B cell (primary cell): ENCODE measurements at regions not wholly inside any gene's neighbourhood (a gene's known extent, or its start where the extent isn't known, plus 50 kb on each side); places are given as distances from the start of the nearest gene placed in this dataset.

Source experiments
- ATAC-seq: fragments of 200-7000 bp; cut with Tn5 transposase; one replicate; pipeline ENCODE4 v1.10.0; 2021; ENCODE audit warnings: low read depth, mild to moderate bottlenecking, moderate number of reproducible peaks, moderate library complexity
- CTCF ChIA-PET: fragments of 350-600 bp; sonication (Branson Sonifier 250); formaldehyde crosslinking; loops from one replicate; lab custom pipeline; 2021; ENCODE audit warnings: antibody characterized with exemption, inconsistent platforms; lab: Charles Lee
- POLR2A ChIA-PET: fragments of 350-600 bp; sonication (Branson Sonifier 250); formaldehyde crosslinking; loops from one replicate; lab custom pipeline; 2021; ENCODE audit warnings: antibody characterized with exemption; lab: Charles Lee
- DNase-seq: peaks from one replicate; pipeline ENCODE4 v3.0.0; 2013
- H2AFZ ChIP-seq: 2 replicates; pipeline ENCODE4 v1.6.1; 2012; ENCODE audit warnings: mild to moderate bottlenecking, low read depth, low read length; ENCODE audit not compliant: insufficient read depth, poor library complexity, severe bottlenecking
- H3K27ac ChIP-seq, 2 donors: 1 replicate in 1 of 2; 2 replicates in 1 of 2; pipeline ENCODE4 v1.5.1; 2012 to 2013; ENCODE audit warnings: low read length in 2 of 2, mild to moderate bottlenecking in 2 of 2, moderate library complexity in 1 of 2
- H3K27me3 ChIP-seq, 4 experiments: fragments of 200-600 bp in 1 of 4; sonication (generic) in 1 of 4; replicated peaks in 1 of 4; 1 replicate in 2 of 4; 2 replicates in 2 of 4; pipeline versions ENCODE4 v1.6.1 to v1.7.0; 2013 to 2016; ENCODE audit warnings: low read length in 3 of 4, mild to moderate bottlenecking in 2 of 4, mixed read lengths in 1 of 4, moderate library complexity in 1 of 4; ENCODE audit not compliant: insufficient read depth in 4 of 4, control insufficient read depth in 3 of 4; ENCODE audit errors: control extremely low read depth in 1 of 4
- H3K36me3 ChIP-seq, 2 experiments: replicated peaks in 1 of 2; 1 replicate in 1 of 2; 2 replicates in 1 of 2; pipeline versions ENCODE4 v1.6.1 to v1.7.1; 2013; ENCODE audit warnings: low read length in 1 of 2; ENCODE audit not compliant: insufficient read depth in 2 of 2, control insufficient read depth in 1 of 2; ENCODE audit errors: control extremely low read depth in 1 of 2, extremely low read depth in 1 of 2
- H3K4me1 ChIP-seq, 2 donors: fragments of 200-600 bp in 1 of 2; sonication (generic) in 1 of 2; 1 replicate in 1 of 2; 2 replicates in 1 of 2; pipeline versions ENCODE4 v1.5.1 to v1.6.1; 2013 to 2017; ENCODE audit warnings: low read length in 2 of 2; ENCODE audit not compliant: control insufficient read depth in 2 of 2, insufficient read depth in 2 of 2
- H3K4me2 ChIP-seq: replicated peaks from 2 replicates; pipeline ENCODE3; 2012; ENCODE audit warnings: mild to moderate bottlenecking, low read depth, low read length; ENCODE audit not compliant: poor library complexity, severe bottlenecking
- H3K4me3 ChIP-seq, 5 experiments: fragments of 200-600 bp in 1 of 5; sonication (generic) in 1 of 5; 1 replicate in 3 of 5; 2 replicates in 2 of 5; pipeline versions ENCODE4 v1.5.1 to v1.7.0; 2011 to 2016; ENCODE audit warnings: low read length in 4 of 5, mild to moderate bottlenecking in 4 of 5, low read depth in 2 of 5, control low read depth in 1 of 5, moderate library complexity in 1 of 5; ENCODE audit not compliant: insufficient read depth in 1 of 5; ENCODE audit errors: control extremely low read depth in 1 of 5, extremely low read depth in 1 of 5
- H3K79me2 ChIP-seq: fragments of 200-600 bp; sonication (generic); one replicate; pipeline ENCODE4 v1.6.0; 2016; ENCODE audit warnings: low read length; ENCODE audit not compliant: control insufficient read depth, insufficient read depth
- H3K9ac ChIP-seq: fragments of 200-600 bp; sonication (generic); 2 replicates; pipeline ENCODE4 v1.6.1; 2017; ENCODE audit warnings: mild to moderate bottlenecking, low read length, moderate library complexity
- H3K9me3 ChIP-seq, 3 donors: one replicate each; pipeline versions ENCODE4 v1.6.1 to v1.7.1; 2013; ENCODE audit warnings: low read length in 2 of 3; ENCODE audit not compliant: control insufficient read depth in 2 of 3, insufficient read depth in 1 of 3; ENCODE audit errors: control extremely low read depth in 1 of 3
- H4K20me1 ChIP-seq: 2 replicates; pipeline ENCODE4 v1.6.0; 2012; ENCODE audit warnings: mild to moderate bottlenecking, low read length; ENCODE audit not compliant: insufficient read depth, control insufficient read depth, poor library complexity, severe bottlenecking
- H3K27ac Mint-ChIP-seq: one replicate; pipeline ENCODE4 v1.8.0; 2021; ENCODE audit warnings: mixed read lengths
- H3K27me3 Mint-ChIP-seq: one replicate; pipeline ENCODE4 v1.8.0; 2021; ENCODE audit warnings: mixed read lengths
- H3K4me1 Mint-ChIP-seq: one replicate; pipeline ENCODE4 v1.8.0; 2021; ENCODE audit warnings: mixed read lengths
- H3K4me3 Mint-ChIP-seq: one replicate; pipeline ENCODE4 v1.8.0; 2021; ENCODE audit warnings: mixed read lengths
- H3K9me3 Mint-ChIP-seq: one replicate; pipeline ENCODE4 v1.8.0; 2022; ENCODE audit warnings: mixed read lengths; ENCODE audit not compliant: insufficient read depth
- EZH2 ChIP-seq: IDR thresholded peaks from 2 replicates; pipeline ENCODE4 v1.6.1; 2012; ENCODE audit warnings: borderline replicate concordance, low read depth, mild to moderate bottlenecking, moderate library complexity, low read length; ENCODE audit not compliant: insufficient read depth, poor library complexity, severe bottlenecking
- WGBS: methylation state at CpG from one replicate; pipeline ENCODE4 v1.1.5; 2013; ENCODE audit warnings: missing lambda C conversion rate; ENCODE audit not compliant: insufficient coverage; 5-methylcytosine and 5-hydroxymethylcytosine counted together
- intact Hi-C: fragments of 100-400 bp; cut with micrococcal nuclease; formaldehyde crosslinking; loops from one replicate; pipeline ENCODE4 v1.10.0; 2022
- TF ChIP-seq, protein P1 (sequence below): fragments of 200-600 bp; IDR thresholded peaks from one replicate; pipeline ENCODE4 v1.8.0; 2022; ENCODE audit warnings: antibody characterized with exemption, mild to moderate bottlenecking

DNA sequence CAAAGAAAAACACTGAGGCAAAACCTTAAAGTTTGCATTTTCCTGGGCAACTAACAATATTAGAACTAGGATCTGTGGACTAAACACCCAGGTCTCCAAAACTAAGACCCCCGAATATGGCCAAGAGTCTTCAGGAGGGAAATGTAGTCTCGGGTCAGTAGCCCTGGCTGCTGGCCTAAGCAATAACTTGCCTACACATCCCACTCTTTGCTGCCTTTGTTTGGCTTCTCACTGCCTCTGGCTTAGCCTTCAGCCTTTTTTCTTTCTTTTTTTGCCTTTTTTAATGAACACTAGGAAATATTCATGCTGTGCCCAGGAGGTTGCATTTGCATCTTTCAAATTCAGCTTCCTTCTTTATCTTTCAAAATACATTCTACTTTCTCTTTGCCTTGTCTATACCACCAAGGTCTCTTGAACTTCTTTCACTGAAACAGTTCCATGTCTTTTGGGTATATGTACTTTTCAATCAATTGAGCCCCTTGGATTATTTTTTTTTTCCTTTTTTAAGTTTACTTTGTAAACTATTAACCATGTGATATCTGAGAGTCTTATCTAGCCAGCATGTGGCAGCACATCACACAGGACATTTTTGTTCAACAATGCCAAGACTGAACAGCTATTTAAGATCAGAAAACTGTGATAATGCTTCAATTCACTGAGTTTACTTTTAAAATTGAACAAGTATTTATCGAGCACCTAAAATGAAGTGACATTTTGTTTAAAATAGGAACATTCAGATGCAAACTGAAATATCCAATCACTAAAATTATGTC, 165.0 kb upstream of the TRPC6 start:
- Mint-ChIP-seq H3K9me3 (no peaks in the 10 kb centered on the region), H3K4me1 (no peaks in the 10 kb centered on the region), H3K4me3 (no peak overlapping the region), H3K27ac (no peak overlapping the region), H3K27me3 (no peaks in the 10 kb centered on the region)
- Histone ChIP-seq H3K4me1 (no peaks in the 10 kb centered on the region), H3K4me3 (no peak overlapping the region), H3K27me3 (no peaks in the 10 kb centered on the region), H3K9ac (no peak overlapping the region), H3K36me3 (no peaks in the 10 kb centered on the region), H2AFZ (no peak overlapping the region), H3K9me3 (no peaks in the 10 kb centered on the region), H3K79me2 (no peaks in the 10 kb centered on the region), H4K20me1 (no peaks in the 10 kb centered on the region), H3K27ac (no peak overlapping the region), H3K4me2 (no peak overlapping the region)
- intact Hi-C loops = no loop called here
- DNase-seq (no peak), ATAC-seq (no peak)
- CTCF ChIA-PET = no interaction called here
- POLR2A ChIA-PET = no interaction called here
- TF ChIP-seq, protein P1, sequence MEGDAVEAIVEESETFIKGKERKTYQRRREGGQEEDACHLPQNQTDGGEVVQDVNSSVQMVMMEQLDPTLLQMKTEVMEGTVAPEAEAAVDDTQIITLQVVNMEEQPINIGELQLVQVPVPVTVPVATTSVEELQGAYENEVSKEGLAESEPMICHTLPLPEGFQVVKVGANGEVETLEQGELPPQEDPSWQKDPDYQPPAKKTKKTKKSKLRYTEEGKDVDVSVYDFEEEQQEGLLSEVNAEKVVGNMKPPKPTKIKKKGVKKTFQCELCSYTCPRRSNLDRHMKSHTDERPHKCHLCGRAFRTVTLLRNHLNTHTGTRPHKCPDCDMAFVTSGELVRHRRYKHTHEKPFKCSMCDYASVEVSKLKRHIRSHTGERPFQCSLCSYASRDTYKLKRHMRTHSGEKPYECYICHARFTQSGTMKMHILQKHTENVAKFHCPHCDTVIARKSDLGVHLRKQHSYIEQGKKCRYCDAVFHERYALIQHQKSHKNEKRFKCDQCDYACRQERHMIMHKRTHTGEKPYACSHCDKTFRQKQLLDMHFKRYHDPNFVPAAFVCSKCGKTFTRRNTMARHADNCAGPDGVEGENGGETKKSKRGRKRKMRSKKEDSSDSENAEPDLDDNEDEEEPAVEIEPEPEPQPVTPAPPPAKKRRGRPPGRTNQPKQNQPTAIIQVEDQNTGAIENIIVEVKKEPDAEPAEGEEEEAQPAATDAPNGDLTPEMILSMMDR = no peak
- TF ChIP-seq EZH2 = no peak
- WGBS = 94% methylated on average over 2 of the region's 3 CpGs

DNA sequence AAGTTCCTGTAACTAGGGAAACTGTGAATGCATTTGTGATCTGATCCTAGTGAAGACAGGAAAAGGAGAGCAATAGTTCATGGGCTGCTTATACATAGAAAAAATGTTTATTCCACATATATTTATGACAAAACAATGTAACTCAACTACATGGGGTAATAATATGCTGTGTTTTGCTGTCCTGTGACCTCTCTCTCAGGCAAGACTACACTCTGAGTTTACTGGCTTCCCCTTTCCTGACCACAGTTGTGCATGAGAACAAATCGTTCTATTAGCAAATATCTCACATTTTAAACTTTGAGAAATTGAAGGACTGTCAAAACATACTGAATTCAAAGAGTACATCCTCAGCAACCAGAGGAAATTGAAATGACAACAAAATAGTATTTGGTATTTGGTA, 161.9 kb upstream of the TRPC6 start:
- Mint-ChIP-seq H3K27ac (no peak overlapping the region), H3K27me3 (no peaks in the 10 kb centered on the region), H3K4me3 (no peak overlapping the region), H3K4me1 (no peaks in the 10 kb centered on the region), H3K9me3 (no peaks in the 10 kb centered on the region)
- H3K9ac ChIP-seq = no peak overlapping the region
- H2AFZ ChIP-seq = no peak overlapping the region
- H3K27ac ChIP-seq = no peak overlapping the region
- no peak overlapping the region for H3K4me3 ChIP-seq
- no peaks in the 10 kb centered on the region for H3K9me3 ChIP-seq
- no peaks in the 10 kb centered on the region for H3K79me2 ChIP-seq
- no peaks in the 10 kb centered on the region for H3K27me3 ChIP-seq
- H3K4me2 ChIP-seq = no peak overlapping the region
- intact Hi-C loops = no loop called here
- TF ChIP-seq, protein P1 = no peak
- no peak for TF ChIP-seq EZH2
- DNase-seq (no peak), ATAC-seq (no peak)
- no peaks in the 10 kb centered on the region for H3K36me3 ChIP-seq
- ChIA-PET CTCF (no interaction called here), POLR2A (no interaction called here)
- WGBS = no CpG with 5 or more reads among the region's 1 CpG
- no peaks in the 10 kb centered on the region for H3K4me1 ChIP-seq
- no peaks in the 10 kb centered on the region for H4K20me1 ChIP-seq
